GM12878 (cell line): ENCODE measurements at regions not wholly inside any gene's neighbourhood (a gene's known extent, or its start where the extent isn't known, plus 50 kb on each side); places are given as distances from the start of the nearest gene placed in this dataset.

Experiments
- EED ChIP-seq: sonication (generic); IDR thresholded peaks from 2 replicates; pipeline ENCODE4 v1.6.1; 2016; ENCODE audit warnings: antibody characterized with exemption, low read depth
- FOS ChIP-seq: IDR thresholded peaks from 3 replicates; pipeline ENCODE4 v1.6.1; 2011; ENCODE audit warnings: borderline replicate concordance; ENCODE audit not compliant: insufficient read length; ENCODE audit errors: extremely low read depth
- FOXK2 ChIP-seq: fragments of 450-650 bp; IDR thresholded peaks from 2 replicates; pipeline ENCODE4 v1.6.1; 2017; ENCODE audit warnings: mild to moderate bottlenecking, moderate library complexity
- IRF4 ChIP-seq: IDR thresholded peaks from 2 replicates; pipeline ENCODE4 v1.6.1; 2011; ENCODE audit warnings: low read depth, low read length
- MTA3 ChIP-seq: IDR thresholded peaks from 2 replicates; pipeline ENCODE4 v1.6.1; 2012; ENCODE audit warnings: low read length, inconsistent platforms, borderline replicate concordance
- NFXL1 ChIP-seq: fragments of 450-650 bp; IDR thresholded peaks from 2 replicates; pipeline ENCODE4 v1.6.1; 2017; ENCODE audit warnings: antibody characterized with exemption, mild to moderate bottlenecking, borderline replicate concordance
- NR2C1 ChIP-seq: fragments of 450-650 bp; IDR thresholded peaks from 2 replicates; pipeline ENCODE4 v1.6.1; 2017; ENCODE audit warnings: antibody characterized with exemption, mild to moderate bottlenecking, moderate library complexity
- PAX5 ChIP-seq: IDR thresholded peaks from 2 replicates; pipeline ENCODE4 v1.6.1; 2011; ENCODE audit warnings: low read depth, low read length, borderline replicate concordance
- RAD21 ChIP-seq: IDR thresholded peaks from 2 replicates; pipeline ENCODE4 v1.6.1; 2011; ENCODE audit warnings: mild to moderate bottlenecking, low read depth, low read length, moderate library complexity; ENCODE audit not compliant: insufficient read depth
- RUNX3 ChIP-seq: IDR thresholded peaks from 2 replicates; pipeline ENCODE4 v1.6.1; 2012; ENCODE audit warnings: low read length, inconsistent platforms
- SIN3A ChIP-seq: IDR thresholded peaks from 2 replicates; pipeline ENCODE4 v1.6.1; 2012; ENCODE audit warnings: low read depth, low read length, improper control_type of control experiment
- STAT1 ChIP-seq: fragments of 450-650 bp; conservative IDR thresholded peaks from 2 replicates; pipeline ENCODE4 v1.6.1; 2014; ENCODE audit warnings: antibody characterized with exemption, mild to moderate bottlenecking
- TARDBP ChIP-seq: IDR thresholded peaks from 2 replicates; pipeline ENCODE4 v1.6.1; 2016; ENCODE audit warnings: borderline replicate concordance
- USF1 ChIP-seq: IDR thresholded peaks from 2 replicates; pipeline ENCODE4 v1.6.1; 2011; ENCODE audit warnings: borderline replicate concordance, low read depth, mild to moderate bottlenecking, moderate library complexity, mixed read lengths, low read length; ENCODE audit not compliant: insufficient read depth; ENCODE audit errors: extremely low read length
- ZNF207 ChIP-seq: fragments of 450-650 bp; IDR thresholded peaks from 2 replicates; pipeline ENCODE4 v1.6.1; 2014; ENCODE audit warnings: antibody characterized with exemption, mild to moderate bottlenecking, borderline replicate concordance
- ZNF274 ChIP-seq: IDR thresholded peaks from one replicate; pipeline ENCODE4 v1.8.0; 2011; ENCODE audit not compliant: insufficient read length, insufficient read depth
- ZNF384 ChIP-seq: IDR thresholded peaks from 2 replicates; pipeline ENCODE4 v1.6.1; 2012; ENCODE audit warnings: low read depth, mild to moderate bottlenecking, low read length, improper control_type of control experiment, borderline replicate concordance
- ZNF622 ChIP-seq: fragments of 450-650 bp; IDR thresholded peaks from 2 replicates; pipeline ENCODE4 v1.6.1; 2017; ENCODE audit warnings: mild to moderate bottlenecking, inconsistent platforms
- ZZZ3 ChIP-seq: IDR thresholded peaks from 2 replicates; pipeline ENCODE4 v1.6.1; 2011; ENCODE audit warnings: low read depth; ENCODE audit not compliant: control insufficient read depth, insufficient read length
- TF ChIP-seq, protein P1 (sequence below): fragments of 450-650 bp; IDR thresholded peaks from 2 replicates; pipeline ENCODE4 v1.6.1; 2016; ENCODE audit warnings: mild to moderate bottlenecking
- TF ChIP-seq, protein P2 (sequence below): IDR thresholded peaks from 2 replicates; pipeline ENCODE4 v1.6.1; 2012; ENCODE audit warnings: improper control_type of control experiment, low read depth, low read length; ENCODE audit not compliant: insufficient replicate concordance
- TF ChIP-seq, protein P3 (sequence below): fragments of 450-650 bp; formaldehyde crosslinking; IDR thresholded peaks from 2 replicates; pipeline ENCODE4 v1.4.0; 2022; ENCODE audit warnings: mild to moderate bottlenecking, moderate library complexity

- TF ChIP-seq, protein P1, sequence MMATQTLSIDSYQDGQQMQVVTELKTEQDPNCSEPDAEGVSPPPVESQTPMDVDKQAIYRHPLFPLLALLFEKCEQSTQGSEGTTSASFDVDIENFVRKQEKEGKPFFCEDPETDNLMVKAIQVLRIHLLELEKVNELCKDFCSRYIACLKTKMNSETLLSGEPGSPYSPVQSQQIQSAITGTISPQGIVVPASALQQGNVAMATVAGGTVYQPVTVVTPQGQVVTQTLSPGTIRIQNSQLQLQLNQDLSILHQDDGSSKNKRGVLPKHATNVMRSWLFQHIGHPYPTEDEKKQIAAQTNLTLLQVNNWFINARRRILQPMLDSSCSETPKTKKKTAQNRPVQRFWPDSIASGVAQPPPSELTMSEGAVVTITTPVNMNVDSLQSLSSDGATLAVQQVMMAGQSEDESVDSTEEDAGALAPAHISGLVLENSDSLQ, result no peak
- TF ChIP-seq SIN3A (no peak), ZNF384 (peak; percentile 77), FOS (no peak), TARDBP (no peak), STAT1 (no peak), NFXL1 (no peak), IRF4 (no peak), FOXK2 (no peak), NR2C1 (0 out of 2 replicates have a peak, but pooled peaks have one; percentile 1), ZNF274 (no peak), RUNX3 (no peak), ZZZ3 (no peak), EED (no peak), ZNF207 (no peak), PAX5 (no peak), USF1 (no peak), MTA3 (no peak), RAD21 (no peak), ZNF622 (no peak)
- TF ChIP-seq, protein P2, sequence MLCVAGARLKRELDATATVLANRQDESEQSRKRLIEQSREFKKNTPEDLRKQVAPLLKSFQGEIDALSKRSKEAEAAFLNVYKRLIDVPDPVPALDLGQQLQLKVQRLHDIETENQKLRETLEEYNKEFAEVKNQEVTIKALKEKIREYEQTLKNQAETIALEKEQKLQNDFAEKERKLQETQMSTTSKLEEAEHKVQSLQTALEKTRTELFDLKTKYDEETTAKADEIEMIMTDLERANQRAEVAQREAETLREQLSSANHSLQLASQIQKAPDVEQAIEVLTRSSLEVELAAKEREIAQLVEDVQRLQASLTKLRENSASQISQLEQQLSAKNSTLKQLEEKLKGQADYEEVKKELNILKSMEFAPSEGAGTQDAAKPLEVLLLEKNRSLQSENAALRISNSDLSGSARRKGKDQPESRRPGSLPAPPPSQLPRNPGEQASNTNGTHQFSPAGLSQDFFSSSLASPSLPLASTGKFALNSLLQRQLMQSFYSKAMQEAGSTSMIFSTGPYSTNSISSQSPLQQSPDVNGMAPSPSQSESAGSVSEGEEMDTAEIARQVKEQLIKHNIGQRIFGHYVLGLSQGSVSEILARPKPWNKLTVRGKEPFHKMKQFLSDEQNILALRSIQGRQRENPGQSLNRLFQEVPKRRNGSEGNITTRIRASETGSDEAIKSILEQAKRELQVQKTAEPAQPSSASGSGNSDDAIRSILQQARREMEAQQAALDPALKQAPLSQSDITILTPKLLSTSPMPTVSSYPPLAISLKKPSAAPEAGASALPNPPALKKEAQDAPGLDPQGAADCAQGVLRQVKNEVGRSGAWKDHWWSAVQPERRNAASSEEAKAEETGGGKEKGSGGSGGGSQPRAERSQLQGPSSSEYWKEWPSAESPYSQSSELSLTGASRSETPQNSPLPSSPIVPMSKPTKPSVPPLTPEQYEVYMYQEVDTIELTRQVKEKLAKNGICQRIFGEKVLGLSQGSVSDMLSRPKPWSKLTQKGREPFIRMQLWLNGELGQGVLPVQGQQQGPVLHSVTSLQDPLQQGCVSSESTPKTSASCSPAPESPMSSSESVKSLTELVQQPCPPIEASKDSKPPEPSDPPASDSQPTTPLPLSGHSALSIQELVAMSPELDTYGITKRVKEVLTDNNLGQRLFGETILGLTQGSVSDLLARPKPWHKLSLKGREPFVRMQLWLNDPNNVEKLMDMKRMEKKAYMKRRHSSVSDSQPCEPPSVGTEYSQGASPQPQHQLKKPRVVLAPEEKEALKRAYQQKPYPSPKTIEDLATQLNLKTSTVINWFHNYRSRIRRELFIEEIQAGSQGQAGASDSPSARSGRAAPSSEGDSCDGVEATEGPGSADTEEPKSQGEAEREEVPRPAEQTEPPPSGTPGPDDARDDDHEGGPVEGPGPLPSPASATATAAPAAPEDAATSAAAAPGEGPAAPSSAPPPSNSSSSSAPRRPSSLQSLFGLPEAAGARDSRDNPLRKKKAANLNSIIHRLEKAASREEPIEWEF, result no peak
- TF ChIP-seq, protein P3, sequence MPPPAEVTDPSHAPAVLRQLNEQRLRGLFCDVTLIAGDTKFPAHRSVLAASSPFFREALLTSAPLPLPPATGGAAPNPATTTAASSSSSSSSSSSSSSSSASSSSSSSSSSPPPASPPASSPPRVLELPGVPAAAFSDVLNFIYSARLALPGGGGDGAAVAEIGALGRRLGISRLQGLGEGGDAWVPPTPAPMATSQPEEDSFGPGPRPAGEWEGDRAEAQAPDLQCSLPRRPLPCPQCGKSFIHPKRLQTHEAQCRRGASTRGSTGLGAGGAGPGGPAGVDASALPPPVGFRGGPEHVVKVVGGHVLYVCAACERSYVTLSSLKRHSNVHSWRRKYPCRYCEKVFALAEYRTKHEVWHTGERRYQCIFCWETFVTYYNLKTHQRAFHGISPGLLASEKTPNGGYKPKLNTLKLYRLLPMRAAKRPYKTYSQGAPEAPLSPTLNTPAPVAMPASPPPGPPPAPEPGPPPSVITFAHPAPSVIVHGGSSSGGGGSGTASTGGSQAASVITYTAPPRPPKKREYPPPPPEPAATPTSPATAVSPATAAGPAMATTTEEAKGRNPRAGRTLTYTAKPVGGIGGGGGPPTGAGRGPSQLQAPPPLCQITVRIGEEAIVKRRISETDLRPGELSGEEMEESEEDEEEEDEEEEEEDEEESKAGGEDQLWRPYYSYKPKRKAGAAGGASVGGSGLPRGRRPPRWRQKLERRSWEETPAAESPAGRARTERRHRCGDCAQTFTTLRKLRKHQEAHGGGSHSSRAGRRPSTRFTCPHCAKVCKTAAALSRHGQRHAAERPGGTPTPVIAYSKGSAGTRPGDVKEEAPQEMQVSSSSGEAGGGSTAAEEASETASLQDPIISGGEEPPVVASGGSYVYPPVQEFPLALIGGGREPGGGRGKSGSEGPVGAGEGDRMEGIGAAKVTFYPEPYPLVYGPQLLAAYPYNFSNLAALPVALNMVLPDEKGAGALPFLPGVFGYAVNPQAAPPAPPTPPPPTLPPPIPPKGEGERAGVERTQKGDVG (CRISPR knock-in tag), result no peak
Measured at GRCh38 chr3:28151608-28152228, 89.7 kb upstream of the CMC1 start (continued).
